ENCODE measurements at regions not wholly inside any gene's neighbourhood (a gene's known extent, or its start where the extent isn't known, plus 50 kb on each side); places are given as distances from the start of the nearest gene placed in this dataset.

- DNase-seq = no peak
Measured at GRCh38 chr5:68489556-68489955, 274.0 kb downstream of the PIK3R1 start.

DNA sequence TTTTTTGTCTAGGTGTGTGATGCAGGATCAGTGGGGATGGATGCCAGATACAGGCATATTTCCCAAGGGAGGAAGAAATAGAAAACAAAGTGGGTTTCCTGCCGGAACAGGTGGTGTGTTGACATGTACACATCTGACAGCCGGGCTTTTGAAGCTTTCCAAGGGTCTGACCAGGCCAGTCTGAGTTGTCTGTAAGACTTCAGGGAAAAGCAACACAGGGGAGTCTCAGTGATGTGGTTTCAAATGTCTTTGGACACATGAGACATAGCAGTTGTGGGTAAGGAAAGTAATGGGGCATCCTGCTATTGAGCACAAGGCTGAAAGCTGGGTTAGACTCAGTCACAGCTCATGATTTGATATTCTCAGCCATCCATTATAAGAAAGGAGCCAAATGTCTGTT is 274.9 kb downstream of the PIK3R1 start:
- DNase-seq = no peak

GRCh38 chr5:68494771-68495170 is 279.2 kb downstream of the PIK3R1 start:
- no peak for DNase-seq

DNA sequence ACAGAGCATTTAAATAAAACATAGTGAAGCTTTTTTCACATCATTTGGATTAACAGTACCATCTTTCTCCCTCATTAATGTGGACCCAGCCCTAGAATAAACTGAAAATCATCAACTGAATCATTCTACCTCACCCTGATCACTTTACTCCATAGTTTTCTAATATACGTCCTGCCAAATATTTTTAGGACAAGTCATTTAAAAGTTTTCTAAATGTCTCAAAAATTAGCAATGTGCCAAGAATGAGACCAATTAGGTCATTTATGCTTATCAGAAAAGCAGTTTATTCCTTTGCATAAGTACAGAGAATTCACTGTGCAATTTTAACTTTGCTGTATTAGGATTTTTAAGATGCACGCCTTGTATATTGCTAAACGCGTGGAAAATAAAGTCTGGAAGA is 284.4 kb downstream of the PIK3R1 start:
- no peak for DNase-seq

- no peak for DNase-seq
Measured at GRCh38 chr5:68500813-68501212, 285.3 kb downstream of the PIK3R1 start.

- no peak for DNase-seq
Measured at GRCh38 chr5:68502531-68502930, 287.0 kb downstream of the PIK3R1 start.

DNA sequence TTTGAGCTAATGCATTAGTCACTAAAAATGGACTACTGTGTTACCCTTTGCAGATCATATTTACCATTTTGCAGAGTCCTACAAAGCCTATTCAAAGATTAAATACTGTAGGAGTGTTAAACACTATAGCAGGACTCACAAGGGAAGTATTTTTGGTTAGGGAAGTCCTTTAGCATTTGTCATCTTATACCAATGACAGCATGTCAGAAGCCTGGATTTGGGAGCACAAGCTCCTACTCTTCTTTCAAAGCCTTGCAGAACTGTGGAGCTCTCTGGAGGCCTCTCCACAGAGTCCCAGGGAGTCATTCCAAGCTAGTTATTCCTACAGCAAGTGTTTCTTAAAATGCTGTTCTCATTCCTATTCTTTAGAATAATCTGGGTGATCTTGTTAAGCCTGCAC is 288.8 kb downstream of the PIK3R1 start:
- DNase-seq = no peak

DNA sequence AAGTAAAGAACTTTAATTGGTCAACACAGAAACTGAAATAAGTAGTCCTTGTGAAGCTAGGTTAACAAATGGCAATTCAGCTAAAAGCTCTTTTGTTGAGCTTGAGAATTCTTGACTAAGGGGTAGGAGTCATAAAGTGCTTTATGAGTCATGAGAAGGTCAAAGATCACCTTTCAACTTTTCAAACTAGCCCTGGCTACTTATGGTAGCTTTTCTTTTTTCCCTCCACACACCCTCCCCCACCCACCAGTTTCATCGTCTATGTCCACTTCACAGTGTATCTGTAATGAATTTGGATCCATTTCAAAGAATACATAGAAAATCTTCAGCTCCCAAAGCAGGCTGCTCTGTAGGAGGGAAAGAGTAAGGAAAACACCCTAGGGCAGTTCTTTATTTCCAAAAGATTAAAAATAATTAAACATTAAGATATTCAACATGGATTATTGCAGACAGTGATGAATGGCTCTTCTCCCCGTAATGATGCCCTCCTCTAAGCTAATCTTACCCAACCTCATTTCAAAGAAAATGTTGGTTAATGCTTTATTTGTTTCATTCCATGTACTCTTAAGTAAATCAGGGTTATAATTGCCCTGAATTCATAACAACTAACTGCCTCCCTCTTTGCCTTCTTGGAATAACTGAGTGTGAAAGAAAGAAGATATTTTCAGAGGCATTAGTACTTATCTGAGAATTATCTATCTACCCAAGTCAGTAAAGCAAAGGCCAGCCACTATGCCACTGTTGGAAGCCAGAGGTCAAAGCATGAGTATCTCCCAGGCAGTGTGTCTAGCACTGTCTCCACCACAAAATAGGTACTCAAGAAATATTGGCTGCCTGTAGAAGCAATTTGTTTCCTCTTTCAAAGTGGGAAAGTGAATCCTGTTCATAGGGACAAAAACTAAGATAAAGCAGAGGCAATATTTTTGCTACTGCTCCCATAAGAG is 290.6 kb downstream of the PIK3R1 start:
- no peak for DNase-seq

GRCh38 chr5:68515514-68515913 is 300.0 kb downstream of the PIK3R1 start:
- DNase-seq = no peak

DNA sequence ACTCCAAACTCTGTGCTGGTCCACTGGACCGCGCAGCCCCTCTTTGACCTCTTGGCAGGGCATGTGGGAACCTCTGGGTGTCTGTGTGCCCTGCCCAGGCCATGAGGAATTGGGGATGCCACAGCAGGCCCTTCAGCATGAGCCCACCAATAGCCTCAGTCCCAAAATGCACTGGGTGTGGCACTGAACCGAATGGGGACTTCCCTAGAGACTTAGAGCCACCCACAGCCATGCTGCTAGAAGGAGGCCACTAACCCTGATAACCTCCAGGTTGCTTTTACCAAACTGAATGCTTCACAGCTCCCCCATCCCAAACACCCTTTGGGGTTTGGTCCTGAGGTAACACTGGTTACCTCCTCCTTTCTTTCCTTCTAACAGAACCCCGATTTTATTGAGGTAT is 302.7 kb downstream of the PIK3R1 start:
- DNase-seq = no peak

DNA sequence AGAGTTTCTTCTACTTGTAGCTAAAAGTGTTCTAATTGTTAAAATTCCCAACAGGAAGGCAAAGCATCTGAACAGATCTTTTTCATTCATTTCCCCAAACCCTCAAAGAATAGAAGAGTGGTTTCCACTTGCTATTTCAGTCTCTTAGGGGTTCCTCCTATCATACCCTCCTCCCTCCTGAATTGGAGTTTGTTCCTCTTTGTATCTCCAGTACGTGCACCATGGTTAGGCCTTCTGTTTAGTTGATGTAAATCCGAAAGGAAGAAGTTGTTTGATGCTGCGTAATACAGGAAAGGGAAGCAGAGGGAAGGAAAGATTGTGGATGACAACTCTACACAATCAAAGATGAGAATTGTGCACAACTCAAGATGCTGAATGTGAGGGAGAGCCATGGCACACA is 303.6 kb downstream of the PIK3R1 start:
- DNase-seq = peak; percentile 7

GRCh38 chr5:68521776-68522175 is 306.2 kb downstream of the PIK3R1 start:
- DNase-seq = no peak

GRCh38 chr5:68522863-68523262 is 307.3 kb downstream of the PIK3R1 start:
- no peak for DNase-seq

- no peak for DNase-seq
Measured at GRCh38 chr5:68528821-68529273, 313.3 kb downstream of the PIK3R1 start.

DNA sequence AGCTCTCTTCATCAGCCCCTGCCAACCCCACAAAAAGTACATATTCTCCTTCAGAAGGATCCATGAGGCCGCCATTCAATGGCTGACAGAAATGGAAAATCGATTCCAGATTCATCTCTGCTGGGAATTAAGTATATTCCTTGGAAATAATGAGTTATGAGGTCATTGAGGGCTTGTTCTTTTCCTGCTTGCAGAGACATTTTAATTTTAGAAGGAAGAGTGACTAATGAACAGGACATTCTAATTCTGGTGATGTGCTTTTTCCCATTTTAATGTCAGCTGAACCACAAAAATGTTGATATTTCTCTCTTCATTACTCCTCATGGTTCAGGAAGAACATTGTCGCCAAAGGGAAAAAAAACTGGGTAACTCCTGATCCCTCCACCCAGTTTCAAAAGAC is 314.0 kb downstream of the PIK3R1 start:
- DNase-seq = no peak

DNA sequence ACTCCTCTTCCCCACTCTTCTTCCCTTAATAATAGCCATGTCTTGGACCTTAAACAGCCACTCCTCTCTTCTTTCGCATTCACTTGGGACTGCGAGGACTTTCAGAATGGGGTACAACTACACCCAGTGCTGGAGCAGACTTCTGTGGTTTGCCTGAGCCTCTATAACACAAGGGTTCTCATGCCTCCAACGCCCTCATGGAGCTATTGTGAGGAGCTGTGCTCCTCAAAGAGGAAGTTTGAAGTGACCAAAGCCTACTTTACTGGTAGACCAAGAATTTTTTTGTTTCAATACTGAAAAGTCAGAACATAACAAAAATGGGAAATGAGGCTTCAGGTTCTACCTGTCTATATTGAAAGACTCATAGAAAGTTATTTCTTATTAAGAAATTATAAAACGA is 316.4 kb downstream of the PIK3R1 start:
- no peak for DNase-seq

- no peak for DNase-seq
Measured at GRCh38 chr5:68533051-68533450, 317.5 kb downstream of the PIK3R1 start.

- DNase-seq = no peak
Measured at GRCh38 chr5:68533571-68534084, 318.1 kb downstream of the PIK3R1 start.

- DNase-seq = no peak
Measured at GRCh38 chr5:68534131-68534940, 318.8 kb downstream of the PIK3R1 start.

- DNase-seq = no peak
Measured at GRCh38 chr5:68534956-68535520, 319.5 kb downstream of the PIK3R1 start.

- no peak for DNase-seq
Measured at GRCh38 chr5:68538814-68539420, 323.4 kb downstream of the PIK3R1 start.

DNA sequence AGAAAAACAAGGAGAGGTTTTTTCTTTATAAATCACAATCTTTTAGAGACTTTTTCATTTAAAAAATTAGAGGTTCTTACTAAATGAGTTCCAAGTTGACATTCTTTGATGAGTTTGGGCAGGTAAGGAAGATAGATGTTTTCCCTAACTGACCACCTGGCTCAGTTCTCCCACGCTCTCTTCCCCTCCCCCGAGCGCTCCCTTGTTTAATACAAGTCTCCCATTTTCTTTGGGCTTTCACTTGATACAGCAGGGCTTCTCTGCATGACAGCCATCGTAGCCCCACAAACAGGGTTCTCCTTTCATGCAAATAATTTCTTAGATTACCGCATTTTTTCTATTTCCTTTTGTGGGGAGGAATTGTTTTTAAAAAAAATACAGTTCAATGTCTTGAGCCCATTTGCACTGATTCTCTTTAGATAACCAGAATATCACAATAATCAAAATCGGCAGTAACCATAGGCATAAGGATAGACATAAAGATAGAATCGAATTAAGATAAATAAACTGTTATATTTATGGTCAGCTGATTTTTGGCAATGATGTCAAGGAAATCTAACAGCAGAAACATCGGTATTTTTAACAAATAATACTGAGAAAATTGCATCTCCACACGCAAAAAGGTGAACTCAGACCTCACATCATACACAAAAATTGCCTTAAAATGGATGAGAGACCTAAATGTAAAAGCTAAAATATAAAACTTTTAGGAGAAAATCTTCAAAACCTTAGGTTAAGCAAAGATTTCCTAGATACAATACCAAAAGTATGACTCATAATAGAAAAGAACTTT is 325.4 kb downstream of the PIK3R1 start:
- no peak for DNase-seq
